Retinal pigment epithelial cell (primary cell): ENCODE measurements at regions not wholly inside any gene's neighbourhood (a gene's known extent, or its start where the extent isn't known, plus 50 kb on each side); places are given as distances from the start of the nearest gene placed in this dataset.
A peak's percentile ranks its signal among the peaks of the same experiment; 100 is the strongest.

Source experiments
- DNase-seq: peaks from one replicate; pipeline ENCODE4 v3.0.0-alpha.2; 2010; ENCODE audit warnings: low read depth
- H3K4me3 ChIP-seq: 2 replicates; pipeline ENCODE4 v1.5.1; 2011; ENCODE audit warnings: mild to moderate bottlenecking, low read length, control low read depth, moderate library complexity
- CTCF ChIP-seq: conservative IDR thresholded peaks from 2 replicates; pipeline ENCODE4 v1.5.1; 2011; ENCODE audit warnings: low read depth, low read length, control low read depth, inconsistent platforms

GRCh38 chr5:124906339-124907097 is 160.1 kb upstream of the ZNF608 start:
- H3K4me3 ChIP-seq, result no peak overlapping the region
- peak; percentile 76 for DNase-seq
- peak; percentile 19 for TF ChIP-seq CTCF

GRCh38 chr5:124907098-124907644 is 160.7 kb upstream of the ZNF608 start:
- TF ChIP-seq CTCF, result no peak

GRCh38 chr5:124908581-124909451 is 162.4 kb upstream of the ZNF608 start:
- H3K4me3 ChIP-seq, result no peak overlapping the region
- TF ChIP-seq CTCF, result no peak
- DNase-seq, result peak; percentile 81

More at GRCh38 chr5:124907098-124907644, 160.7 kb upstream of the ZNF608 start:
- DNase-seq, result no peak
- H3K4me3 ChIP-seq, result no peak overlapping the region

GRCh38 chr5:124909734-124910133 is 163.3 kb upstream of the ZNF608 start:
- no peak overlapping the region for H3K4me3 ChIP-seq
- DNase-seq, result no peak
- peak; percentile 15 for TF ChIP-seq CTCF

GRCh38 chr5:124910354-124911016 is 164.0 kb upstream of the ZNF608 start:
- H3K4me3 ChIP-seq, result no peak overlapping the region
- no peak for TF ChIP-seq CTCF
- DNase-seq, result no peak

GRCh38 chr5:124912638-124913328 is 166.3 kb upstream of the ZNF608 start:
- no peak overlapping the region for H3K4me3 ChIP-seq
- DNase-seq, result no peak
- no peak for TF ChIP-seq CTCF
